ENCODE measurements at regions not wholly inside any gene's neighbourhood (a gene's known extent, or its start where the extent isn't known, plus 50 kb on each side); places are given as distances from the start of the nearest gene placed in this dataset.
"Not testable (repeated sequence)": the region's sequence is repeated elsewhere in the genome, so short reads cannot be mapped to it uniquely, and the experiment has no call there.

GRCh38 chr20:60199132-60199531, 240.9 kb downstream of the CDH26 start:
- not testable (repeated sequence) for H2AFZ ChIP-seq (ENCODE audit: low read length, unreplicated experiment); H3K4me1 ChIP-seq (ENCODE audit: control insufficient read depth, insufficient read depth, low read length, unreplicated experiment); H3K27me3 ChIP-seq (ENCODE audit: insufficient read depth, low read length); H3K4me3 ChIP-seq (ENCODE audit: low read depth, low read length); H3K36me3 ChIP-seq (ENCODE audit: insufficient read depth, low read length); H3K27ac ChIP-seq (ENCODE audit: low read depth, low read length); H3K79me2 ChIP-seq (ENCODE audit: control insufficient read depth, insufficient read depth, low read length, unreplicated experiment)

- H3K79me2 ChIP-seq (ENCODE audit: control insufficient read depth, insufficient read depth, low read length, unreplicated experiment), result no peaks in the 10 kb centered on the region
- no peaks in the 10 kb centered on the region; the same call in 1 of the 2 replicates for H3K27me3 ChIP-seq (ENCODE audit: insufficient read depth, low read length)
- no peak overlapping the region for H3K4me3 ChIP-seq (ENCODE audit: low read depth, low read length)
- H3K4me1 ChIP-seq (ENCODE audit: control insufficient read depth, insufficient read depth, low read length, unreplicated experiment), result no peaks in the 10 kb centered on the region
- no peaks in the 10 kb centered on the region for H3K36me3 ChIP-seq (ENCODE audit: insufficient read depth, low read length)
- no peak overlapping the region for H2AFZ ChIP-seq (ENCODE audit: low read length, unreplicated experiment)
- H3K27ac ChIP-seq (ENCODE audit: low read depth, low read length), result no peak overlapping the region
Observed at GRCh38 chr20:60199866-60200265, 241.6 kb downstream of the CDH26 start.

- no peaks in the 10 kb centered on the region; the same call in 1 of the 2 replicates for H3K27me3 ChIP-seq (ENCODE audit: insufficient read depth, low read length)
- no peak overlapping the region for H2AFZ ChIP-seq (ENCODE audit: low read length, unreplicated experiment)
- H3K79me2 ChIP-seq (ENCODE audit: control insufficient read depth, insufficient read depth, low read length, unreplicated experiment), result no peaks in the 10 kb centered on the region
- no peak overlapping the region for H3K27ac ChIP-seq (ENCODE audit: low read depth, low read length)
- H3K4me3 ChIP-seq (ENCODE audit: low read depth, low read length), result no peak overlapping the region
- no peaks in the 10 kb centered on the region for H3K4me1 ChIP-seq (ENCODE audit: control insufficient read depth, insufficient read depth, low read length, unreplicated experiment)
- no peaks in the 10 kb centered on the region for H3K36me3 ChIP-seq (ENCODE audit: insufficient read depth, low read length)
Observed at GRCh38 chr20:60200305-60200918, 242.2 kb downstream of the CDH26 start.

- Histone ChIP-seq H3K27me3 (ENCODE audit: insufficient read depth, low read length) (no peaks in the 10 kb centered on the region; the same call in 1 of the 2 replicates), H3K4me3 (ENCODE audit: low read depth, low read length) (no peak overlapping the region), H3K36me3 (ENCODE audit: insufficient read depth, low read length) (no peaks in the 10 kb centered on the region), H2AFZ (ENCODE audit: low read length, unreplicated experiment) (no peak overlapping the region), H3K79me2 (ENCODE audit: control insufficient read depth, insufficient read depth, low read length, unreplicated experiment) (no peaks in the 10 kb centered on the region), H3K4me1 (ENCODE audit: control insufficient read depth, insufficient read depth, low read length, unreplicated experiment) (no peaks in the 10 kb centered on the region), H3K27ac (ENCODE audit: low read depth, low read length) (no peak overlapping the region)
Observed at GRCh38 chr20:60201198-60201835, 243.1 kb downstream of the CDH26 start.

GRCh38 chr20:60202046-60202445, 243.8 kb downstream of the CDH26 start:
- Histone ChIP-seq H3K79me2 (ENCODE audit: control insufficient read depth, insufficient read depth, low read length, unreplicated experiment) (no peaks in the 10 kb centered on the region), H3K4me1 (ENCODE audit: control insufficient read depth, insufficient read depth, low read length, unreplicated experiment) (no peaks in the 10 kb centered on the region), H2AFZ (ENCODE audit: low read length, unreplicated experiment) (no peak overlapping the region), H3K36me3 (ENCODE audit: insufficient read depth, low read length) (no peaks in the 10 kb centered on the region), H3K27me3 (ENCODE audit: insufficient read depth, low read length) (no peaks in the 10 kb centered on the region; the same call in 1 of the 2 replicates), H3K27ac (ENCODE audit: low read depth, low read length) (no peak overlapping the region), H3K4me3 (ENCODE audit: low read depth, low read length) (no peak overlapping the region)

- no peaks in the 10 kb centered on the region; the same call in 1 of the 2 replicates for H3K27me3 ChIP-seq (ENCODE audit: insufficient read depth, low read length)
- H3K4me1 ChIP-seq (ENCODE audit: control insufficient read depth, insufficient read depth, low read length, unreplicated experiment), result no peaks in the 10 kb centered on the region
- H3K36me3 ChIP-seq (ENCODE audit: insufficient read depth, low read length), result no peaks in the 10 kb centered on the region
- no peaks in the 10 kb centered on the region for H3K79me2 ChIP-seq (ENCODE audit: control insufficient read depth, insufficient read depth, low read length, unreplicated experiment)
- H3K27ac ChIP-seq (ENCODE audit: low read depth, low read length), result no peak overlapping the region
- H2AFZ ChIP-seq (ENCODE audit: low read length, unreplicated experiment), result no peak overlapping the region
- H3K4me3 ChIP-seq (ENCODE audit: low read depth, low read length), result no peak overlapping the region
Observed at GRCh38 chr20:60203451-60203850, 245.2 kb downstream of the CDH26 start.

- no peak overlapping the region for H3K4me3 ChIP-seq (ENCODE audit: low read depth, low read length)
- peaks cover 6% of the 10 kb centered on the region for H3K27me3 ChIP-seq (ENCODE audit: insufficient read depth, low read length)
- H2AFZ ChIP-seq (ENCODE audit: low read length, unreplicated experiment), result no peak overlapping the region
- H3K36me3 ChIP-seq (ENCODE audit: insufficient read depth, low read length), result no peaks in the 10 kb centered on the region
- H3K79me2 ChIP-seq (ENCODE audit: control insufficient read depth, insufficient read depth, low read length, unreplicated experiment), result no peaks in the 10 kb centered on the region
- H3K27ac ChIP-seq (ENCODE audit: low read depth, low read length), result no peak overlapping the region
- H3K4me1 ChIP-seq (ENCODE audit: control insufficient read depth, insufficient read depth, low read length, unreplicated experiment), result no peaks in the 10 kb centered on the region
Observed at GRCh38 chr20:60204601-60205000, 246.4 kb downstream of the CDH26 start.

- no peak overlapping the region for H3K27ac ChIP-seq (ENCODE audit: low read depth, low read length)
- no peak overlapping the region for H3K4me3 ChIP-seq (ENCODE audit: low read depth, low read length)
- no peaks in the 10 kb centered on the region for H3K36me3 ChIP-seq (ENCODE audit: insufficient read depth, low read length)
- no peaks in the 10 kb centered on the region for H3K4me1 ChIP-seq (ENCODE audit: control insufficient read depth, insufficient read depth, low read length, unreplicated experiment)
- H3K27me3 ChIP-seq (ENCODE audit: insufficient read depth, low read length), result peaks cover 6% of the 10 kb centered on the region; the same call in 1 of the 2 replicates
- H2AFZ ChIP-seq (ENCODE audit: low read length, unreplicated experiment), result no peak overlapping the region
- H3K79me2 ChIP-seq (ENCODE audit: control insufficient read depth, insufficient read depth, low read length, unreplicated experiment), result no peaks in the 10 kb centered on the region
Observed at GRCh38 chr20:60206259-60206658, 248.0 kb downstream of the CDH26 start.

GRCh38 chr20:60209048-60209447, 250.8 kb downstream of the CDH26 start:
- H2AFZ ChIP-seq (ENCODE audit: low read length, unreplicated experiment), result no peak overlapping the region
- no peak overlapping the region for H3K4me3 ChIP-seq (ENCODE audit: low read depth, low read length)
- no peaks in the 10 kb centered on the region for H3K36me3 ChIP-seq (ENCODE audit: insufficient read depth, low read length)
- H3K79me2 ChIP-seq (ENCODE audit: control insufficient read depth, insufficient read depth, low read length, unreplicated experiment), result no peaks in the 10 kb centered on the region
- peaks cover 6% of the 10 kb centered on the region; the same call in 1 of the 2 replicates for H3K27me3 ChIP-seq (ENCODE audit: insufficient read depth, low read length)
- H3K27ac ChIP-seq (ENCODE audit: low read depth, low read length), result no peak overlapping the region
- H3K4me1 ChIP-seq (ENCODE audit: control insufficient read depth, insufficient read depth, low read length, unreplicated experiment), result no peaks in the 10 kb centered on the region

- Histone ChIP-seq H3K36me3 (ENCODE audit: insufficient read depth, low read length) (no peaks in the 10 kb centered on the region), H3K27ac (ENCODE audit: low read depth, low read length) (no peak overlapping the region), H3K4me1 (ENCODE audit: control insufficient read depth, insufficient read depth, low read length, unreplicated experiment) (no peaks in the 10 kb centered on the region), H3K4me3 (ENCODE audit: low read depth, low read length) (no peak overlapping the region), H3K27me3 (ENCODE audit: insufficient read depth, low read length) (peaks cover 21% of the 10 kb centered on the region; the same call in 1 of the 2 replicates), H3K79me2 (ENCODE audit: control insufficient read depth, insufficient read depth, low read length, unreplicated experiment) (no peaks in the 10 kb centered on the region), H2AFZ (ENCODE audit: low read length, unreplicated experiment) (no peak overlapping the region)
Observed at GRCh38 chr20:60210779-60211617, 252.8 kb downstream of the CDH26 start.

Data from ACC112 (cell line).